Mesendoderm (in vitro differentiated cells): ENCODE measurements at regions not wholly inside any gene's neighbourhood (a gene's known extent, or its start where the extent isn't known, plus 50 kb on each side); places are given as distances from the start of the nearest gene placed in this dataset.

Experiments
- DNase-seq: peaks from one replicate; pipeline ENCODE4 v3.0.0; 2013
- H2AK5ac ChIP-seq: 2 replicates; pipeline ENCODE4 v1.6.1; 2013; ENCODE audit warnings: low read length, inconsistent platforms
- H2BK120ac ChIP-seq: 2 replicates; pipeline ENCODE4 v1.6.1; 2013; ENCODE audit warnings: low read depth, mild to moderate bottlenecking, low read length, moderate library complexity, mixed read lengths
- H2BK15ac ChIP-seq: replicated peaks from 2 replicates; pipeline ENCODE4 v1.6.1; 2013; ENCODE audit warnings: low read depth, mild to moderate bottlenecking, moderate library complexity
- H2BK5ac ChIP-seq: 2 replicates; pipeline ENCODE4 v1.6.1; 2013; ENCODE audit warnings: low read length, inconsistent platforms
- H3K18ac ChIP-seq: 2 replicates; pipeline ENCODE4 v1.6.1; 2013; ENCODE audit warnings: mild to moderate bottlenecking, low read length, mixed read lengths
- H3K23ac ChIP-seq: one replicate; pipeline ENCODE4 v1.6.1; 2013; ENCODE audit warnings: low read length
- H3K27ac ChIP-seq: 2 replicates; pipeline ENCODE4 v1.5.1; 2013; ENCODE audit warnings: low read depth, mild to moderate bottlenecking, inconsistent platforms, low read length, moderate library complexity
- H3K27me3 ChIP-seq: 2 replicates; pipeline ENCODE4 v1.6.1; 2013; ENCODE audit warnings: low read length, control low read depth, mild to moderate bottlenecking, inconsistent platforms; ENCODE audit not compliant: insufficient read depth, poor library complexity
- H3K36me3 ChIP-seq: 2 replicates; pipeline ENCODE4 v1.6.1; 2013; ENCODE audit warnings: low read length, inconsistent platforms; ENCODE audit not compliant: control insufficient read depth, insufficient read depth
- H3K4ac ChIP-seq: one replicate; pipeline ENCODE4 v1.6.1; 2013; ENCODE audit warnings: low read depth, mild to moderate bottlenecking, low read length, moderate library complexity
- H3K4me1 ChIP-seq: 2 replicates; pipeline ENCODE4 v1.6.1; 2013; ENCODE audit warnings: low read depth, low read length, inconsistent platforms; ENCODE audit not compliant: control insufficient read depth
- H3K4me2 ChIP-seq: 2 replicates; pipeline ENCODE4 v1.6.1; 2013; ENCODE audit warnings: low read length
- H3K4me3 ChIP-seq: 2 replicates; pipeline ENCODE4 v1.5.1; 2013; ENCODE audit warnings: mild to moderate bottlenecking, low read length
- H3K56ac ChIP-seq: one replicate; pipeline ENCODE4 v1.6.1; 2013; ENCODE audit warnings: low read length
- H3K79me1 ChIP-seq: 2 replicates; pipeline ENCODE4 v1.6.1; 2013; ENCODE audit warnings: low read length, inconsistent platforms
- H3K79me2 ChIP-seq: 2 replicates; pipeline ENCODE4 v1.6.1; 2013; ENCODE audit warnings: mild to moderate bottlenecking, low read length; ENCODE audit not compliant: control insufficient read depth, insufficient read depth
- H3K9ac ChIP-seq: 2 replicates; pipeline ENCODE4 v1.6.1; 2013; ENCODE audit warnings: low read length, inconsistent platforms
- H4K5ac ChIP-seq: one replicate; pipeline ENCODE4 v1.6.1; 2013; ENCODE audit warnings: low read length
- H4K8ac ChIP-seq: one replicate; pipeline ENCODE4 v1.6.1; 2013; ENCODE audit warnings: low read depth, mild to moderate bottlenecking, control low read depth, low read length, moderate library complexity
- WGBS: extraction: QIAGEN DNeasy Blood & Tissue Kit; methylation state at CpG from one replicate; pipeline ENCODE4 v1.1.7; 2013; ENCODE audit warnings: low lambda C conversion rate, missing lambda C conversion rate; ENCODE audit not compliant: insufficient coverage; ENCODE audit errors: extremely low coverage; 5-methylcytosine and 5-hydroxymethylcytosine counted together

GRCh38 chr16:17590711-17591654, 120.2 kb upstream of the XYLT1 start:
- Histone ChIP-seq H2BK15ac (no peak overlapping the region), H4K5ac (no peak overlapping the region), H3K36me3 (no peaks in the 10 kb centered on the region), H4K8ac (no peak overlapping the region), H3K4me2 (no peak overlapping the region), H3K56ac (no peak overlapping the region), H3K4me3 (no peak overlapping the region), H3K27ac (no peak overlapping the region), H3K4ac (no peak overlapping the region), H3K79me2 (no peaks in the 10 kb centered on the region), H3K27me3 (no peaks in the 10 kb centered on the region), H2AK5ac (no peak overlapping the region), H3K4me1 (no peaks in the 10 kb centered on the region), H3K79me1 (no peaks in the 10 kb centered on the region), H3K18ac (no peak overlapping the region), H3K23ac (no peak overlapping the region), H3K9ac (no peak overlapping the region), H2BK5ac (no peak overlapping the region), H2BK120ac (no peak overlapping the region)
- peak; percentile 9 for DNase-seq
- no CpG with 5 or more reads among the region's 9 CpGs for WGBS

DNA sequence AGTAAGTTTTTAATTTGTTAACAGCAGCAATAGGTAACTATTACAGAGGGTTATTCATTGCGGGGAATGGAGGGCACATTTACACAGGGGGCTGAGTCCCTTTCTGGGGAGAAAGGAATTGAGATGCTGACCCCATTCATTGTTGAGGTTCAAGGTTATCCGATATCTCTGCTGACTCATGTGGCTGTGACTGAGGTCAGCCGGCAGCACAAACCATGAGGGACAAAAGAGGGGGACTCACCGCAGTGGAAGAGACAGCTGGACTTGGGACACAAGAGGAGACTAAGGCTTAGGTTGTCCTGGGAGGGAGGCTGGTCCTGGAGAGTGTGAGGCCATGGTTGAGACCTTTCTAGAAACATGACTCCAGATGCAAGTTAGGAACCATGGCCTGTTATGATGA, 119.1 kb upstream of the XYLT1 start:
- no peak for DNase-seq

DNA sequence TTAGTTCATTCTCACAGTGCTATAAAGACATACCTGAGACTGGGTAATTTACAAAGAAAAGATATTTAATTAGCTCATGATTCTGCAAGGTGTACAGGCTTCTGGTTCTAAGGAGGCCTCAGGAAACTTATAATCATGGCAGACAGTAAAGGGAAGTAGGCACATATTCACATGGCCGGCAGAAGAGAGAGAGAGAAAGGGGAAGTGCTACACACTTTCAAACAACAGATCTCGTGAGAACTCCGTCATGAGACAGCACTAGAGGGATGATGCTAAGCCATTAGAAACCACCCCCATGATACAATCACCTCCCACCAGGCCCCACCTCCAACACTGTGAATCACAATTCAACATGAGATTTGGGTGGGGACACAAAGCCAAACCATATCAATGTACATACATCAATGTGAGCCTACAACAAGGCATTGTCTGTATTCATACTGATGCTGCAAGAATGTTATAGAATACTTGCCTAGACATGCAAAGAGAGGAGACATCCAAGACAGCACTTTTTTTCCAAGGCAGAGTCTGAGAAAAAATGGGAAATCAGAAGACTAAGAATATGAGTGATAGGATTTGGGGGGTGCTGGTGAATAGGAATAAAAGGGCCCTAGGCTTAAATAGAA, 114.8 kb upstream of the XYLT1 start:
- Histone ChIP-seq H2AK5ac (no peak overlapping the region), H3K79me2 (no peaks in the 10 kb centered on the region), H4K5ac (no peak overlapping the region), H4K8ac (no peak overlapping the region), H3K9ac (no peak overlapping the region), H3K4me2 (no peak overlapping the region), H3K27ac (no peak overlapping the region), H3K4me1 (no peaks in the 10 kb centered on the region), H3K27me3 (no peaks in the 10 kb centered on the region), H2BK120ac (no peak overlapping the region), H3K79me1 (no peaks in the 10 kb centered on the region), H2BK15ac (no peak overlapping the region), H2BK5ac (no peak overlapping the region), H3K56ac (no peak overlapping the region), H3K23ac (no peak overlapping the region), H3K4me3 (no peak overlapping the region), H3K36me3 (no peaks in the 10 kb centered on the region), H3K18ac (no peak overlapping the region), H3K4ac (no peak overlapping the region)
- no CpG with 5 or more reads among the region's 3 CpGs for WGBS
- no peak for DNase-seq

More for the DNA sequence above, 119.1 kb upstream of the XYLT1 start:
- Histone ChIP-seq H4K8ac (no peak overlapping the region), H2BK15ac (no peak overlapping the region), H2AK5ac (no peak overlapping the region), H3K18ac (no peak overlapping the region), H3K23ac (no peak overlapping the region), H3K9ac (no peak overlapping the region), H3K79me2 (no peaks in the 10 kb centered on the region), H3K36me3 (no peaks in the 10 kb centered on the region), H3K27me3 (no peaks in the 10 kb centered on the region), H3K4ac (no peak overlapping the region), H4K5ac (no peak overlapping the region), H3K4me1 (no peaks in the 10 kb centered on the region), H3K4me2 (no peak overlapping the region), H2BK5ac (no peak overlapping the region), H3K4me3 (no peak overlapping the region), H3K79me1 (no peaks in the 10 kb centered on the region), H2BK120ac (no peak overlapping the region), H3K27ac (no peak overlapping the region), H3K56ac (no peak overlapping the region)
- WGBS, result no CpG with 5 or more reads among the region's 4 CpGs

GRCh38 chr16:17578981-17579874, 108.5 kb upstream of the XYLT1 start:
- Histone ChIP-seq H3K23ac (no peak overlapping the region), H3K79me2 (no peaks in the 10 kb centered on the region), H2BK15ac (no peak overlapping the region), H3K4me3 (no peak overlapping the region), H2BK120ac (no peak overlapping the region), H3K4me2 (no peak overlapping the region), H3K27me3 (no peaks in the 10 kb centered on the region), H4K5ac (no peak overlapping the region), H3K56ac (no peak overlapping the region), H3K9ac (no peak overlapping the region), H3K4me1 (no peaks in the 10 kb centered on the region), H2AK5ac (no peak overlapping the region), H3K4ac (no peak overlapping the region), H3K18ac (no peak overlapping the region), H2BK5ac (no peak overlapping the region), H3K79me1 (no peaks in the 10 kb centered on the region), H3K36me3 (no peaks in the 10 kb centered on the region), H4K8ac (no peak overlapping the region), H3K27ac (no peak overlapping the region)
- no CpG with 5 or more reads among the region's 10 CpGs for WGBS
- peak; percentile 96 for DNase-seq

DNA sequence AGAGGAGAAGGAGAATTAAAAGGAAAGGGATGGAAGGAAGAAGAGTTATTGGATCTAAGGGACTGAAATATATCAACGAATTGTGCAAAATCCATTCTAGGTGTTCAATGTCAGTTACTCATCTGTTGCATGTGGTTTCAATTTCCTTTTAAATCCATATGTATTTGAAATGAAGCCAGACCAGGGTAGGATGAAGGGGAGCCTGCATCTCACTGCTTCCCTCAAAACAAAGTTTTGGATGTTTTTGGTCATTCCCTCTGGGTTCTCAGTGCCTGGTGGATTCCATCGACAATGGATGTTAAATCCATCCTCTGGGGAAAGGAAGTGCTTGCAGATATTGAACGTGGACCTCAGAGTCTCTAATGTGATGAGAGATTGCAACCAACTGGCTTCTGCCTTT, 103.5 kb upstream of the XYLT1 start:
- Histone ChIP-seq H2AK5ac (no peak overlapping the region), H4K8ac (no peak overlapping the region), H2BK15ac (no peak overlapping the region), H3K4me2 (no peak overlapping the region), H3K9ac (no peak overlapping the region), H3K56ac (no peak overlapping the region), H4K5ac (no peak overlapping the region), H2BK5ac (no peak overlapping the region), H2BK120ac (no peak overlapping the region), H3K23ac (no peak overlapping the region), H3K27ac (no peak overlapping the region), H3K36me3 (no peaks in the 10 kb centered on the region), H3K18ac (no peak overlapping the region), H3K4ac (no peak overlapping the region), H3K79me2 (no peaks in the 10 kb centered on the region), H3K4me3 (no peak overlapping the region), H3K4me1 (no peaks in the 10 kb centered on the region), H3K79me1 (no peaks in the 10 kb centered on the region), H3K27me3 (no peaks in the 10 kb centered on the region)
- DNase-seq, result no peak
- WGBS, result no CpG with 5 or more reads among the region's 3 CpGs
